HepG2 (cell line): ENCODE measurements at regions not wholly inside any gene's neighbourhood (a gene's known extent, or its start where the extent isn't known, plus 50 kb on each side); places are given as distances from the start of the nearest gene placed in this dataset.

Source experiments
- ATAC-seq: fragments of 200-7000 bp; cut with Tn5 transposase; 3 replicates; pipeline ENCODE4 v1.9.1; 2020; ENCODE audit warnings: mild to moderate bottlenecking, moderate library complexity
- BruUV-seq: library from RNA; stranded (reverse); fragments of 400-500 nt; replicated peaks from 2 replicates; lab custom pipeline; 2021; lab: Mats Ljungman, UMichigan
- CTCF ChIA-PET: fragments of 300-600 bp; formaldehyde crosslinking; extraction: SDS; loops from one replicate; lab custom pipeline; 2021; ENCODE audit warnings: low total read pairs, inconsistent platforms, low intra/inter-chr PET ratio; lab: Yijun Ruan, JAX
- POLR2A ChIA-PET: fragments of 350-600 bp; sonication (Branson Sonifier 250); formaldehyde crosslinking; loops from one replicate; lab custom pipeline; 2020; ENCODE audit warnings: antibody characterized with exemption, inconsistent platforms; lab: Yijun Ruan, JAX
- DNase-seq: peaks from one replicate; pipeline ENCODE4 v3.0.0-alpha.2; 2015; ENCODE audit warnings: low spot score
- FAIRE-seq: peaks from 3 replicates; lab custom pipeline; 2011; peaks lifted over from hg19 to GRCh38; lab: Jason Lieb, UNC
- H2AFZ ChIP-seq: one replicate; pipeline ENCODE4 v1.6.1; 2011; ENCODE audit warnings: low read length, inconsistent platforms
- H3K27ac ChIP-seq: fragments of 300-600 bp; 3 replicates; pipeline ENCODE4 v1.8.0; 2011; ENCODE audit warnings: mixed run types, mild to moderate bottlenecking, mixed read lengths, low read length, inconsistent platforms; ENCODE audit not compliant: insufficient read depth; ENCODE audit errors: extremely low read length
- H3K27me3 ChIP-seq, 2 experiments: fragments of 200-600 bp in 1 of 2; 2 replicates in 1 of 2; 3 replicates in 1 of 2; pipeline versions ENCODE4 v1.6.0 to v1.8.0; 2011; ENCODE audit warnings: low read length in 2 of 2, mild to moderate bottlenecking in 2 of 2, moderate library complexity in 2 of 2, inconsistent platforms in 1 of 2; ENCODE audit not compliant: insufficient read depth in 2 of 2, control insufficient read depth in 1 of 2
- H3K36me3 ChIP-seq, 2 experiments: fragments of 200-600 bp in 1 of 2; replicated peaks in 1 of 2; 2 replicates in 1 of 2; 3 replicates in 1 of 2; pipeline versions ENCODE4 v1.5.1 to v1.8.0; 2011; ENCODE audit warnings: low read length in 2 of 2, inconsistent platforms in 1 of 2; ENCODE audit not compliant: insufficient read depth in 2 of 2, control insufficient read depth in 1 of 2
- H3K4me1 ChIP-seq: 2 replicates; pipeline ENCODE4 v1.5.1; 2012; ENCODE audit warnings: low read length, inconsistent platforms; ENCODE audit not compliant: insufficient read depth
- H3K4me2 ChIP-seq: 2 replicates; pipeline ENCODE4 v1.6.0; 2011; ENCODE audit warnings: low read depth, low read length, inconsistent platforms
- H3K4me3 ChIP-seq, 3 experiments: fragments of 200-600 bp in 1 of 3; sonication (generic), shearing (Covaris generic) in 1 of 3; replicated peaks in 1 of 3; 2 replicates each; pipeline ENCODE4 v1.5.1; 2011 to 2016; ENCODE audit warnings: low read length in 3 of 3, inconsistent platforms in 2 of 3, low read depth in 2 of 3, mild to moderate bottlenecking in 2 of 3, control low read depth in 1 of 3, mixed read lengths in 1 of 3; ENCODE audit not compliant: insufficient read depth in 1 of 3
- H3K79me2 ChIP-seq: one replicate; pipeline ENCODE4 v1.6.1; 2011; ENCODE audit warnings: low read length, inconsistent platforms; ENCODE audit not compliant: insufficient read depth
- H3K9ac ChIP-seq: 2 replicates; pipeline ENCODE4 v1.6.0; 2011; ENCODE audit warnings: mild to moderate bottlenecking, low read depth, low read length, inconsistent platforms; ENCODE audit not compliant: insufficient read depth
- H3K9me3 ChIP-seq: 2 replicates; pipeline ENCODE4 v1.5.1; 2012; ENCODE audit warnings: mild to moderate bottlenecking, low read length
- H4K20me1 ChIP-seq: 2 replicates; pipeline ENCODE4 v1.6.0; 2011; ENCODE audit warnings: inconsistent platforms, mild to moderate bottlenecking, low read length, moderate library complexity; ENCODE audit not compliant: insufficient read depth
- ATAD3A ChIP-seq: sonication (generic); formaldehyde crosslinking; IDR thresholded peaks from 2 replicates; pipeline ENCODE4 v1.4.0; 2020; ENCODE audit warnings: missing genetic modification reagents
- GPBP1L1 ChIP-seq: sonication (generic); formaldehyde crosslinking; IDR thresholded peaks from 2 replicates; pipeline ENCODE4 v1.5.0; 2020; ENCODE audit warnings: mild to moderate bottlenecking, missing genetic modification reagents
- IKZF5 ChIP-seq: IDR thresholded peaks from 2 replicates; pipeline ENCODE4 v1.6.1; 2018; ENCODE audit warnings: missing genetic modification reagents, mild to moderate bottlenecking, missing compliant biosample characterization
- RBFOX2 ChIP-seq: fragments of 200-400 bp; formaldehyde crosslinking; IDR thresholded peaks from 2 replicates; pipeline ENCODE4 v1.6.1; 2017; ENCODE audit warnings: low read depth, mild to moderate bottlenecking, low read length
- SIX1 ChIP-seq: sonication (generic); formaldehyde crosslinking; IDR thresholded peaks from 2 replicates; pipeline ENCODE4 v1.4.0; 2020; ENCODE audit warnings: missing genetic modification reagents, borderline replicate concordance
- SP4 ChIP-seq: sonication (generic); formaldehyde crosslinking; IDR thresholded peaks from 2 replicates; pipeline ENCODE4 v1.8.1; 2023; ENCODE audit warnings: mild to moderate bottlenecking, missing genetic modification reagents
- WGBS: methylation state at CpG from one replicate; pipeline ENCODE4 v1.1.6; 2017; ENCODE audit warnings: low lambda C conversion rate; 5-methylcytosine and 5-hydroxymethylcytosine counted together
- in situ Hi-C: cut with HindIII; loops from 2 replicates; pipeline ENCODE4 v1.10.0; 2017; ENCODE audit warnings: low pct_unique_long_range_greater_than_20kb; ENCODE audit not compliant: extremely low pct_ligation_motif_present
- intact Hi-C: fragments of 100-400 bp; cut with micrococcal nuclease; formaldehyde crosslinking; loops from one replicate; pipeline ENCODE4 v1.10.0; 2022; ENCODE audit not compliant: unreplicated experiment

GRCh38 chr5:34476941-34477565 lies 179.1 kb upstream of the RAI14 start:
- FAIRE-seq (no peak), DNase-seq (no peak), ATAC-seq (no peak)
- TF ChIP-seq ATAD3A (CRISPR knock-in tag) (no peak), GPBP1L1 (CRISPR knock-in tag) (no peak), SP4 (no peak), IKZF5 (no peak), SIX1 (CRISPR knock-in tag) (no peak), RBFOX2 (no peak)
- H3K4me2 ChIP-seq: no peak overlapping the region
- H2AFZ ChIP-seq: no peak overlapping the region
- H3K27ac ChIP-seq: no peak overlapping the region
- POLR2A ChIA-PET: no interaction called here
- intact Hi-C loops: no loop called here
- H3K4me3 ChIP-seq: no peak overlapping the region
- no peak overlapping the region for H3K9ac ChIP-seq
- no peaks in the 10 kb centered on the region for H4K20me1 ChIP-seq
- H3K27me3 ChIP-seq: peaks cover 2 to 19% of the 10 kb centered on the region in 2 experiments; a peak in 4 of 5 replicates
- in situ Hi-C loops: no loop called here
- peaks cover 35% of the 10 kb centered on the region for H3K4me1 ChIP-seq
- no peaks in the 10 kb centered on the region for H3K9me3 ChIP-seq
- CTCF ChIA-PET: interaction anchor here (0.9 kb wide), 1 partner anchor 421 kb away, joined by 3 read pairs; no protein-coding TSS in a partner anchor
- 36% methylated on average over 12 of the region's 12 CpGs for WGBS
- no peaks in the 10 kb centered on the region for H3K79me2 ChIP-seq
- no peaks in the 10 kb centered on the region for H3K36me3 ChIP-seq
- no TSS peak for BruUV-seq
